GM12878 (cell line): ENCODE measurements at regions not wholly inside any gene's neighbourhood (a gene's known extent, or its start where the extent isn't known, plus 50 kb on each side); places are given as distances from the start of the nearest gene placed in this dataset.

Experiments
- ATAC-seq: fragments of 200-7000 bp; cut with Tn5 transposase; 3 replicates; pipeline ENCODE4 v1.9.1; 2020; ENCODE audit warnings: mild to moderate bottlenecking, moderate library complexity
- BruUV-seq: library from RNA; stranded (reverse); fragments of 400-500 nt; replicated peaks from 2 replicates; lab custom pipeline; 2021; lab: Mats Ljungman, UMichigan
- CTCF ChIA-PET: fragments of 300-600 bp; sonication (Branson Sonifier 250); formaldehyde crosslinking; extraction: SDS; loops from one replicate; lab custom pipeline; 2021; ENCODE audit warnings: inconsistent platforms; lab: Yijun Ruan, JAX
- POLR2A ChIA-PET: fragments of 350-600 bp; formaldehyde crosslinking; extraction: SDS; loops from one replicate; lab custom pipeline; 2021; ENCODE audit warnings: inconsistent platforms; lab: Charles Lee
- RAD21 ChIA-PET: fragments of 300-600 bp; sonication (Branson Sonifier 250); formaldehyde crosslinking; loops from one replicate; lab custom pipeline; 2023; ENCODE audit warnings: antibody characterized with exemption; ENCODE audit not compliant: unreplicated experiment; lab: Charles Lee
- SMC1A ChIA-PET: fragments of 300-600 bp; sonication (Branson Sonifier 250); formaldehyde crosslinking; loops from one replicate; lab custom pipeline; 2023; ENCODE audit not compliant: unreplicated experiment, uncharacterized antibody; lab: Charles Lee
- DNase-seq: peaks from one replicate; pipeline ENCODE4 v3.0.0-alpha.2; 2011; ENCODE audit warnings: low read depth, low spot score
- FAIRE-seq: peaks from 3 replicates; lab custom pipeline; 2011; peaks lifted over from hg19 to GRCh38; lab: Jason Lieb, UNC
- H2AFZ ChIP-seq: 2 replicates; pipeline ENCODE4 v1.6.0; 2011; ENCODE audit warnings: low read depth, low read length, control low read depth; ENCODE audit not compliant: control insufficient read depth
- H3K27ac ChIP-seq: 2 replicates; pipeline ENCODE4 v1.5.1; 2011; ENCODE audit warnings: control low read depth; ENCODE audit not compliant: control insufficient read depth, insufficient read depth
- H3K27me3 ChIP-seq, 2 experiments: replicated peaks in 1 of 2; 2 replicates each; pipeline versions ENCODE4 v1.6.0 to v1.6.1; 2011; ENCODE audit warnings: low read length in 1 of 2; ENCODE audit not compliant: control insufficient read depth in 2 of 2, insufficient read depth in 2 of 2
- H3K36me3 ChIP-seq, 2 experiments: 2 replicates each; pipeline ENCODE4 v1.5.1; 2011; ENCODE audit warnings: low read length in 1 of 2; ENCODE audit not compliant: control insufficient read depth in 2 of 2, insufficient read depth in 2 of 2
- H3K4me1 ChIP-seq: 2 replicates; pipeline ENCODE4 v1.6.1; 2011; ENCODE audit warnings: mild to moderate bottlenecking, low read length, moderate library complexity, mixed read lengths; ENCODE audit not compliant: control insufficient read depth, insufficient read depth
- H3K4me2 ChIP-seq: 2 replicates; pipeline ENCODE4 v1.6.0; 2011; ENCODE audit warnings: control low read depth; ENCODE audit not compliant: control insufficient read depth, insufficient read depth
- H3K4me3 ChIP-seq: fragments of 200-600 bp; sonication (generic); 2 replicates; pipeline ENCODE4 v1.5.1; 2016
- H3K79me2 ChIP-seq: 2 replicates; pipeline ENCODE4 v1.6.0; 2011; ENCODE audit warnings: low read length; ENCODE audit not compliant: control insufficient read depth, insufficient read depth
- H3K9ac ChIP-seq: 2 replicates; pipeline ENCODE4 v1.8.0; 2011; ENCODE audit warnings: low read length, control low read depth, mixed read lengths; ENCODE audit not compliant: control insufficient read depth, insufficient read depth
- H3K9me3 ChIP-seq: replicated peaks from 3 replicates; pipeline ENCODE4 v1.5.1; 2011; ENCODE audit warnings: mild to moderate bottlenecking, low read length; ENCODE audit not compliant: control insufficient read depth, insufficient read depth
- H4K20me1 ChIP-seq: 2 replicates; pipeline ENCODE4 v1.6.0; 2011; ENCODE audit not compliant: control insufficient read depth, insufficient read depth
- JUND ChIP-seq: IDR thresholded peaks from 2 replicates; pipeline ENCODE4 v1.6.1; 2012; ENCODE audit warnings: low read depth, mild to moderate bottlenecking, low read length, improper control_type of control experiment, moderate library complexity
- MXI1 ChIP-seq: fragments of 150-350 bp; IDR thresholded peaks from 2 replicates; pipeline ENCODE4 v1.6.1; 2011; ENCODE audit warnings: low read depth, mild to moderate bottlenecking, inconsistent platforms, low read length, improper control_type of control experiment
- NKRF ChIP-seq: fragments of 450-650 bp; conservative IDR thresholded peaks from 2 replicates; pipeline ENCODE4 v1.6.1; 2017; ENCODE audit warnings: mild to moderate bottlenecking, moderate library complexity
- NR2F1 ChIP-seq: fragments of 450-650 bp; conservative IDR thresholded peaks from 2 replicates; pipeline ENCODE4 v1.6.1; 2017; ENCODE audit warnings: mild to moderate bottlenecking
- NRF1 ChIP-seq: conservative IDR thresholded peaks from 2 replicates; pipeline ENCODE4 v1.6.1; 2011; ENCODE audit warnings: mild to moderate bottlenecking, low read depth, low read length, improper control_type of control experiment
- PKNOX1 ChIP-seq: fragments of 450-650 bp; IDR thresholded peaks from 2 replicates; pipeline ENCODE4 v1.6.1; 2016; ENCODE audit warnings: mild to moderate bottlenecking
- POLR2AphosphoS2 ChIP-seq: IDR thresholded peaks from 2 replicates; pipeline ENCODE4 v1.6.1; 2011; ENCODE audit warnings: low read depth, mild to moderate bottlenecking, low read length, improper control_type of control experiment, moderate library complexity
- REST ChIP-seq: IDR thresholded peaks from 2 replicates; pipeline ENCODE4 v1.6.1; 2012; ENCODE audit warnings: mild to moderate bottlenecking, low read depth, low read length
- SIX5 ChIP-seq: IDR thresholded peaks from 2 replicates; pipeline ENCODE4 v1.6.1; 2011; ENCODE audit warnings: mild to moderate bottlenecking, low read depth, low read length, moderate library complexity; ENCODE audit not compliant: severe bottlenecking
- SP1 ChIP-seq: IDR thresholded peaks from one replicate; pipeline ENCODE4 v1.6.1; 2011; ENCODE audit warnings: low read depth, low read length
- SPI1 ChIP-seq: IDR thresholded peaks from 2 replicates; pipeline ENCODE4 v1.6.1; 2011; ENCODE audit warnings: low read depth, mild to moderate bottlenecking, low read length, moderate library complexity, borderline replicate concordance; ENCODE audit not compliant: insufficient read depth
- SREBF1 ChIP-seq: IDR thresholded peaks from 2 replicates; pipeline ENCODE4 v1.6.1; 2012; ENCODE audit warnings: mild to moderate bottlenecking, low read length
- SREBF2 ChIP-seq: IDR thresholded peaks from 2 replicates; pipeline ENCODE4 v1.6.1; 2012; ENCODE audit warnings: mild to moderate bottlenecking, low read length
- TAF1 ChIP-seq: IDR thresholded peaks from 2 replicates; pipeline ENCODE4 v1.6.1; 2011; ENCODE audit warnings: mild to moderate bottlenecking, low read depth, low read length, borderline replicate concordance
- ZNF274 ChIP-seq: IDR thresholded peaks from one replicate; pipeline ENCODE4 v1.8.0; 2011; ENCODE audit not compliant: insufficient read length, insufficient read depth
- WGBS: methylation state at CpG from one replicate; pipeline ENCODE4 v1.1.6; 2016; ENCODE audit warnings: low lambda C conversion rate; ENCODE audit not compliant: insufficient replicate concordance, insufficient coverage; ENCODE audit errors: missing lambda C conversion rate; 5-methylcytosine and 5-hydroxymethylcytosine counted together
- in situ Hi-C: fragments of 300-500 bp; cut with MboI; formaldehyde crosslinking; loops from 9 replicates; pipeline ENCODE4 v1.14.3; 2018; ENCODE audit warnings: mixed read lengths
- intact Hi-C: fragments of 100-400 bp; cut with micrococcal nuclease; formaldehyde crosslinking; loops from one replicate; pipeline ENCODE4 v1.14.2; 2022; ENCODE audit not compliant: unreplicated experiment

- no peak for TF ChIP-seq PKNOX1
- 0 out of 2 replicates have a peak, but pooled peaks have one; percentile 32 for TF ChIP-seq JUND
Measured at GRCh38 chr4:29540439-29541102, 1179.6 kb upstream of the PCDH7 start (continued).

- ChIA-PET CTCF (no interaction called here), SMC1A (interaction anchor here (1.0 kb wide), 2 partner anchors 14 to 19 kb away, joined by 4 to 5 read pairs; no protein-coding TSS in a partner anchor), RAD21 (no interaction called here), POLR2A (no interaction called here)
- no peak overlapping the region for H3K27ac ChIP-seq
- no peaks in the 10 kb centered on the region for H4K20me1 ChIP-seq
- no peaks in the 10 kb centered on the region; the same call in 2 of the 3 replicates for H3K9me3 ChIP-seq
- H3K79me2 ChIP-seq: no peaks in the 10 kb centered on the region
- ATAC-seq (no peak), FAIRE-seq (no peak), DNase-seq (no peak)
- H3K27me3 ChIP-seq: no peaks in the 10 kb centered on the region
- 69% methylated on average over 6 of the region's 6 CpGs for WGBS
- no peaks in the 10 kb centered on the region for H3K36me3 ChIP-seq
- no peak overlapping the region for H3K9ac ChIP-seq
- no peak overlapping the region for H3K4me2 ChIP-seq
- H3K4me1 ChIP-seq: no peaks in the 10 kb centered on the region
- no peak overlapping the region for H3K4me3 ChIP-seq
- in situ Hi-C loops: no loop called here
- no peak overlapping the region for H2AFZ ChIP-seq
- intact Hi-C loops: no loop called here
- BruUV-seq: no TSS peak
- TF ChIP-seq TAF1 (no peak), REST (no peak), PKNOX1 (no peak), NKRF (no peak), SP1 (no peak), SIX5 (no peak), SREBF2 (no peak), SPI1 (no peak), NR2F1 (no peak), NRF1 (no peak), POLR2AphosphoS2 (no peak), SREBF1 (no peak), ZNF274 (no peak), MXI1 (no peak)
Measured at GRCh38 chr4:29541757-29542156, 1178.4 kb upstream of the PCDH7 start.
